Prostate gland (tissue), 2 donors: ENCODE measurements at regions not wholly inside any gene's neighbourhood (a gene's known extent, or its start where the extent isn't known, plus 50 kb on each side); places are given as distances from the start of the nearest gene placed in this dataset.

Experiments
- CTCF ChIP-seq, 4 experiments: fragments of 200-600 bp in 2 of 4; fragments of 450-650 bp in 2 of 4; sonication (generic) in 2 of 4; IDR thresholded peaks; 1 replicate in 3 of 4; 2 replicates in 1 of 4; pipeline ENCODE4 v1.5.1; 2016 to 2019; ENCODE audit warnings: antibody characterized with exemption in 4 of 4, mild to moderate bottlenecking in 2 of 4, moderate library complexity in 2 of 4
- POLR2A ChIP-seq: fragments of 450-650 bp; IDR thresholded peaks from one replicate; pipeline ENCODE4 v1.6.1; 2016; ENCODE audit warnings: antibody characterized with exemption, mild to moderate bottlenecking
- POLR2AphosphoS5 ChIP-seq: sonication (generic); formaldehyde crosslinking; IDR thresholded peaks from one replicate; pipeline ENCODE4 v1.6.1; 2017; ENCODE audit warnings: antibody characterized with exemption

GRCh38 chr6:145420599-145420998 is 314.7 kb downstream of the EPM2A start:
- TF ChIP-seq CTCF (IDR thresholded peaks at IDR 0.05): no peak
- no peak for TF ChIP-seq POLR2A
- TF ChIP-seq POLR2AphosphoS5: no peak
